IMR-90 (cell line): ENCODE measurements at regions not wholly inside any gene's neighbourhood (a gene's known extent, or its start where the extent isn't known, plus 50 kb on each side); places are given as distances from the start of the nearest gene placed in this dataset.

ENCODE experiments used
- MAFK ChIP-seq: IDR thresholded peaks from 2 replicates; pipeline ENCODE4 v1.6.1; 2012; ENCODE audit warnings: low read depth, low read length, improper control_type of control experiment
- MXI1 ChIP-seq: IDR thresholded peaks from 2 replicates; pipeline ENCODE4 v1.6.1; 2012; ENCODE audit warnings: low read depth, mild to moderate bottlenecking, low read length, moderate library complexity, borderline replicate concordance
- TF ChIP-seq, protein P1 (sequence below): conservative IDR thresholded peaks from 2 replicates; pipeline ENCODE4 v1.5.1; 2012; ENCODE audit warnings: mild to moderate bottlenecking, low read depth, low read length, improper control_type of control experiment

DNA sequence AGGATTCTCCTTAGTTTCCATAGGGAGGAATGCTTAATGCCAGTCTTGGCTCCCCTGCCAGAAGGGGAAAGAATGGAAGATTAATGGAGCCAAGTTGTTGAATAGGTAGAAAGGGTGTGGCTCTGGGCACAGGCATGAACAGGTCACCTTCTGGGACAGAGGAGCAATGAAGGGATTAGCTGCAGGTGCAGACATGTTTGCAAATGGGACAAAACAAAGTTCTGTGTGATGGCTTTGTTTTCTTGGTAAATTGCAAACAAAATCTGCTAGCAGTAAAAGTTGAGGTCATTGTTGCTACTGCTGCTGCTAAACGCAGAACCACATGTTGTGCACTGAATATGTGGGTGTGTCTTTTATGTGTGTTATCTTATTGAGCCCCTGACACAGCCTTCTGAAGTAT is 93.3 kb downstream of the PERP start:
- TF ChIP-seq, protein P1, sequence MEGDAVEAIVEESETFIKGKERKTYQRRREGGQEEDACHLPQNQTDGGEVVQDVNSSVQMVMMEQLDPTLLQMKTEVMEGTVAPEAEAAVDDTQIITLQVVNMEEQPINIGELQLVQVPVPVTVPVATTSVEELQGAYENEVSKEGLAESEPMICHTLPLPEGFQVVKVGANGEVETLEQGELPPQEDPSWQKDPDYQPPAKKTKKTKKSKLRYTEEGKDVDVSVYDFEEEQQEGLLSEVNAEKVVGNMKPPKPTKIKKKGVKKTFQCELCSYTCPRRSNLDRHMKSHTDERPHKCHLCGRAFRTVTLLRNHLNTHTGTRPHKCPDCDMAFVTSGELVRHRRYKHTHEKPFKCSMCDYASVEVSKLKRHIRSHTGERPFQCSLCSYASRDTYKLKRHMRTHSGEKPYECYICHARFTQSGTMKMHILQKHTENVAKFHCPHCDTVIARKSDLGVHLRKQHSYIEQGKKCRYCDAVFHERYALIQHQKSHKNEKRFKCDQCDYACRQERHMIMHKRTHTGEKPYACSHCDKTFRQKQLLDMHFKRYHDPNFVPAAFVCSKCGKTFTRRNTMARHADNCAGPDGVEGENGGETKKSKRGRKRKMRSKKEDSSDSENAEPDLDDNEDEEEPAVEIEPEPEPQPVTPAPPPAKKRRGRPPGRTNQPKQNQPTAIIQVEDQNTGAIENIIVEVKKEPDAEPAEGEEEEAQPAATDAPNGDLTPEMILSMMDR, result no peak
- TF ChIP-seq MXI1 (no peak), MAFK (no peak)
